Gastrocnemius medialis (tissue), 4 donors: ENCODE measurements at regions not wholly inside any gene's neighbourhood (a gene's known extent, or its start where the extent isn't known, plus 50 kb on each side); places are given as distances from the start of the nearest gene placed in this dataset.

Source experiments
- POLR2A ChIP-seq, 2 donors: fragments of 450-650 bp; IDR thresholded peaks; one replicate each; pipeline ENCODE4 v1.6.1; 2017; ENCODE audit warnings: antibody characterized with exemption in 2 of 2, mild to moderate bottlenecking in 2 of 2, moderate library complexity in 2 of 2
- TF ChIP-seq, protein P1 (sequence below), 5 experiments: fragments of 450-650 bp in 3 of 5; fragments of 200-600 bp in 2 of 5; sonication (generic) in 2 of 5; IDR thresholded peaks in 4 of 5; conservative IDR thresholded peaks in 1 of 5; 1 replicate in 4 of 5; 2 replicates in 1 of 5; pipeline ENCODE4 v1.5.1; 2016 to 2019; ENCODE audit warnings: antibody characterized with exemption in 5 of 5, mild to moderate bottlenecking in 3 of 5, moderate library complexity in 3 of 5

DNA sequence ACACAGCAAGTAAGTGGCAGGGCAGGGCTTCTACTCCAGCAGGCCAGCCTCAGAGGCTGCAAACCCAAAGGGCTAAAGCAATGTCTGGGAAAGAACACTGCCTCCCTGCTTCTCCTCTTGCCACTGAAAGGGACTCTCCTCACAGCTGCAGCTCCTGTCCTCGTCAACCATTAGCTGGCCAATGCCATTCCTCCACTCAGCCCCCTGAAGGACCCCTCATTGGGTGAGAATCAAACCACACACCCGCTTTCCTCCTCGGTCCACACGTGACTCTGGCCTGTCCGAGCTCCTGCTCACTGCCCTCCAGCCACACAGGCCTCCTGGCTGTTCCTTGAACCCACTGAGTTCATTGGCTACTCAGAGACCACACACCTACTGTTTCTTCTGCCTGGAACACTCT is 253.7 kb upstream of the TLE3 start:
- TF ChIP-seq, protein P1, sequence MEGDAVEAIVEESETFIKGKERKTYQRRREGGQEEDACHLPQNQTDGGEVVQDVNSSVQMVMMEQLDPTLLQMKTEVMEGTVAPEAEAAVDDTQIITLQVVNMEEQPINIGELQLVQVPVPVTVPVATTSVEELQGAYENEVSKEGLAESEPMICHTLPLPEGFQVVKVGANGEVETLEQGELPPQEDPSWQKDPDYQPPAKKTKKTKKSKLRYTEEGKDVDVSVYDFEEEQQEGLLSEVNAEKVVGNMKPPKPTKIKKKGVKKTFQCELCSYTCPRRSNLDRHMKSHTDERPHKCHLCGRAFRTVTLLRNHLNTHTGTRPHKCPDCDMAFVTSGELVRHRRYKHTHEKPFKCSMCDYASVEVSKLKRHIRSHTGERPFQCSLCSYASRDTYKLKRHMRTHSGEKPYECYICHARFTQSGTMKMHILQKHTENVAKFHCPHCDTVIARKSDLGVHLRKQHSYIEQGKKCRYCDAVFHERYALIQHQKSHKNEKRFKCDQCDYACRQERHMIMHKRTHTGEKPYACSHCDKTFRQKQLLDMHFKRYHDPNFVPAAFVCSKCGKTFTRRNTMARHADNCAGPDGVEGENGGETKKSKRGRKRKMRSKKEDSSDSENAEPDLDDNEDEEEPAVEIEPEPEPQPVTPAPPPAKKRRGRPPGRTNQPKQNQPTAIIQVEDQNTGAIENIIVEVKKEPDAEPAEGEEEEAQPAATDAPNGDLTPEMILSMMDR (IDR thresholded peaks at IDR 0.05 in 4 of 5, conservative IDR thresholded peaks at IDR 0.05 in 1 of 5): no peak
- no peak for TF ChIP-seq POLR2A (IDR thresholded peaks at IDR 0.05)
